Fibroblast of lung (primary cell): ENCODE measurements at regions not wholly inside any gene's neighbourhood (a gene's known extent, or its start where the extent isn't known, plus 50 kb on each side); places are given as distances from the start of the nearest gene placed in this dataset.

Experiments used
- CTCF ChIP-seq, 2 donors: IDR thresholded peaks in 1 of 2; conservative IDR thresholded peaks in 1 of 2; 1 replicate in 1 of 2; 2 replicates in 1 of 2; pipeline ENCODE4 v1.5.1; 2011 to 2012; ENCODE audit warnings: low read length in 2 of 2, control low read depth in 1 of 2, inconsistent platforms in 1 of 2, low read depth in 1 of 2, mild to moderate bottlenecking in 1 of 2
- EZH2 ChIP-seq: IDR thresholded peaks from 2 replicates; pipeline ENCODE4 v1.5.1; 2012; ENCODE audit warnings: low read length, control low read depth, mild to moderate bottlenecking; ENCODE audit errors: missing control alignments

DNA sequence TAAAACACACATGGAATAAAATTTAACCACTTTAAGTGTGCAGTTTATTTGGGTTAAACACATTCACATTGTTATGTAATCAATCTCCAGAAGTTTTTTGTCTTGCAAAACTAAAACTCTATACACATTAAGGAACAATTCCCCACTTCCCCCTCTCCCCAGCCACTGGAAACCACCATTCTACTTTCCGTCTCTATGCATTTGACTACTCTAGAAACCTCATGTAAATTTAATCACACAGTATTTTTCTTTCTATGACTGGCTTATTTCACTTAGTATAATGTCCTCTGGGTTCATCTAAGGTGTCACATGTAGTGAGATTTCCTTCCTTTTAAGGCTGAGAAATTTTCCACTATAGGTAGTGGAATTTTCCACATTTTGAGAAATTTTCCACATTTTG lies 568.7 kb upstream of the UBE2E2 start:
- no peak for TF ChIP-seq EZH2
- TF ChIP-seq CTCF (conservative IDR thresholded peaks at IDR 0.05 in 1 of 2, IDR thresholded peaks at IDR 0.05 in 1 of 2; ENCODE audit: low read depth in 1 of 2, low read length in 2 of 2), result no peak
